ENCODE measurements at regions not wholly inside any gene's neighbourhood (a gene's known extent, or its start where the extent isn't known, plus 50 kb on each side); places are given as distances from the start of the nearest gene placed in this dataset.

- no peak overlapping the region for H3K27ac ChIP-seq
- no peak for TF ChIP-seq CTCF (IDR thresholded peaks at IDR 0.05)
- TF ChIP-seq ZFX (IDR thresholded peaks at IDR 0.05; ENCODE audit: borderline replicate concordance): no peak
These were observed 86.8 kb upstream of the SERBP1 start for GRCh38 chr1:67517046-67517445.

GRCh38 chr1:67522001-67522441 is 91.8 kb upstream of the SERBP1 start:
- no peak overlapping the region for H3K27ac ChIP-seq
- TF ChIP-seq CTCF (IDR thresholded peaks at IDR 0.05): no peak
- no peak for TF ChIP-seq ZFX (IDR thresholded peaks at IDR 0.05; ENCODE audit: borderline replicate concordance)

GRCh38 chr1:67522793-67523192 is 92.6 kb upstream of the SERBP1 start:
- H3K27ac ChIP-seq: no peak overlapping the region
- TF ChIP-seq ZFX (IDR thresholded peaks at IDR 0.05; ENCODE audit: borderline replicate concordance) (no peak), CTCF (IDR thresholded peaks at IDR 0.05) (no peak)

GRCh38 chr1:67524143-67525052 is 94.2 kb upstream of the SERBP1 start:
- no peak overlapping the region for H3K27ac ChIP-seq
- peak; percentile 66 for TF ChIP-seq CTCF (IDR thresholded peaks at IDR 0.05)
- no peak for TF ChIP-seq ZFX (IDR thresholded peaks at IDR 0.05; ENCODE audit: borderline replicate concordance)

- no peak overlapping the region for H3K27ac ChIP-seq
- no peak for TF ChIP-seq CTCF (IDR thresholded peaks at IDR 0.05)
- TF ChIP-seq ZFX (IDR thresholded peaks at IDR 0.05; ENCODE audit: borderline replicate concordance): no peak
These were observed 95.0 kb upstream of the SERBP1 start for GRCh38 chr1:67525053-67525760.

- no peak for TF ChIP-seq ZFX (IDR thresholded peaks at IDR 0.05; ENCODE audit: borderline replicate concordance)
- TF ChIP-seq CTCF (IDR thresholded peaks at IDR 0.05): no peak
- no peak overlapping the region for H3K27ac ChIP-seq
These were observed 97.9 kb upstream of the SERBP1 start for GRCh38 chr1:67528141-67528540.

GRCh38 chr1:67530071-67530470 is 99.9 kb upstream of the SERBP1 start:
- TF ChIP-seq CTCF (IDR thresholded peaks at IDR 0.05): no peak
- no peak for TF ChIP-seq ZFX (IDR thresholded peaks at IDR 0.05; ENCODE audit: borderline replicate concordance)

More at GRCh38 chr1:67530071-67530470, 99.9 kb upstream of the SERBP1 start:
- H3K27ac ChIP-seq: no peak overlapping the region
